AG04450 (cell line): ENCODE measurements at regions not wholly inside any gene's neighbourhood (a gene's known extent, or its start where the extent isn't known, plus 50 kb on each side); places are given as distances from the start of the nearest gene placed in this dataset.

Source experiments
- CTCF ChIA-PET: fragments of 300-600, 350-600 bp; formaldehyde crosslinking; extraction: SDS; loops from one replicate; lab custom pipeline; 2022; ENCODE audit warnings: antibody characterized with exemption, inconsistent platforms; lab: Charles Lee
- POLR2A ChIA-PET: fragments of 350-600 bp; formaldehyde crosslinking; extraction: SDS; loops from one replicate; lab custom pipeline; 2021; ENCODE audit warnings: antibody characterized with exemption, inconsistent platforms; lab: Yijun Ruan, JAX
- DNase-seq: peaks from one replicate; pipeline ENCODE4 v3.0.0-alpha.2; 2011; ENCODE audit warnings: low read depth, low spot score
- H3K27ac ChIP-seq: one replicate; pipeline ENCODE4 v1.5.1; 2012; ENCODE audit warnings: low read depth, low read length, control low read depth
- H3K27me3 ChIP-seq: one replicate; pipeline ENCODE4 v1.6.0; 2012; ENCODE audit warnings: low read length; ENCODE audit not compliant: control insufficient read depth, insufficient read depth
- H3K4me3 ChIP-seq: 2 replicates; pipeline ENCODE4 v1.5.1; 2011; ENCODE audit warnings: mild to moderate bottlenecking, low read depth, low read length, control low read depth
- H3K9me3 ChIP-seq: 2 replicates; pipeline ENCODE4 v1.5.1; 2012; ENCODE audit warnings: low read length; ENCODE audit not compliant: control insufficient read depth, insufficient read depth
- CTCF ChIP-seq: IDR thresholded peaks from 2 replicates; pipeline ENCODE4 v1.5.1; 2011; ENCODE audit warnings: low read depth, low read length, control low read depth, inconsistent platforms

- no peak overlapping the region for H3K4me3 ChIP-seq
- DNase-seq = no peak
- POLR2A ChIA-PET = no interaction called here
- no peak for TF ChIP-seq CTCF
- no peaks in the 10 kb centered on the region for H3K27me3 ChIP-seq
- H3K9me3 ChIP-seq = peaks cover 2% of the 10 kb centered on the region; the same call in 1 of the 2 replicates
- CTCF ChIA-PET = no interaction called here
- no peak overlapping the region for H3K27ac ChIP-seq
Observed at GRCh38 chr2:60058781-60059180, 494.7 kb downstream of the BCL11A start.

- Histone ChIP-seq H3K27ac (no peak overlapping the region), H3K9me3 (peaks cover 7% of the 10 kb centered on the region; the same call in 1 of the 2 replicates), H3K4me3 (no peak overlapping the region), H3K27me3 (no peaks in the 10 kb centered on the region)
- no peak for TF ChIP-seq CTCF
- DNase-seq = no peak
- ChIA-PET POLR2A (no interaction called here), CTCF (no interaction called here)
Observed at GRCh38 chr2:60054571-60055340, 498.7 kb downstream of the BCL11A start.

- Histone ChIP-seq H3K27ac (no peak overlapping the region), H3K4me3 (no peak overlapping the region), H3K9me3 (peaks cover 7% of the 10 kb centered on the region; the same call in 1 of the 2 replicates), H3K27me3 (no peaks in the 10 kb centered on the region)
- ChIA-PET POLR2A (no interaction called here), CTCF (no interaction called here)
- TF ChIP-seq CTCF = no peak
- DNase-seq = no peak
Observed at GRCh38 chr2:60053791-60054190, 499.7 kb downstream of the BCL11A start.

GRCh38 chr2:60052601-60053000 is 500.9 kb downstream of the BCL11A start:
- POLR2A ChIA-PET = no interaction called here
- CTCF ChIA-PET = no interaction called here
- H3K27ac ChIP-seq = no peak overlapping the region
- no peak for DNase-seq
- H3K27me3 ChIP-seq = no peaks in the 10 kb centered on the region
- TF ChIP-seq CTCF = no peak
- H3K9me3 ChIP-seq = peaks cover 7% of the 10 kb centered on the region; the same call in 1 of the 2 replicates
- H3K4me3 ChIP-seq = no peak overlapping the region

GRCh38 chr2:60051991-60052390 is 501.5 kb downstream of the BCL11A start:
- CTCF ChIA-PET = no interaction called here

More at GRCh38 chr2:60051991-60052390, 501.5 kb downstream of the BCL11A start:
- DNase-seq = no peak
- Histone ChIP-seq H3K9me3 (peaks cover 9% of the 10 kb centered on the region; the same call in 1 of the 2 replicates), H3K27me3 (no peaks in the 10 kb centered on the region), H3K4me3 (no peak overlapping the region), H3K27ac (no peak overlapping the region)
- TF ChIP-seq CTCF = no peak
- POLR2A ChIA-PET = no interaction called here
